ENCODE measurements at regions not wholly inside any gene's neighbourhood (a gene's known extent, or its start where the extent isn't known, plus 50 kb on each side); places are given as distances from the start of the nearest gene placed in this dataset.

DNA sequence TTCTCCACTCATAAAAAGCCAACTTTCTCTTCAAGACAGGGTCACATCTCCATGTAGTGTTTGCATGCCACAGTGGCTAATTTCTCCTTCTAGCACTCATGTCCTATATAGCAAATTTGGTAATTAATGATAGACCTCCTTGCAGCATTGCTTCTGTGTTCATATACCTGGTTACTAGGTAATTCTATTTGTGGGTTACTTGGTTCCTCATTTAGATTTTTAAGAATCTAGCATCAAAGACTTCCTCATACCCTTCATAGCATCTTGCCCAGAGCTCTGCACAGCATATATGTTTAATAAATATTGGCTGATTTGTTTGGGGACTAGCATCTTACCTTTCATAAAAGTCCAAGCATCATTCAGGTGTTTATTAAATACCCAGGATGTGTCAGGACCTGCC lies 152.1 kb downstream of the DUSP6 start:
- Mint-ChIP-seq H3K4me1 (peaks cover 3% of the 10 kb centered on the region), H3K9me3 (peaks cover 0 to 4% (median 0%) of the 10 kb centered on the region in 7 donors), H3K27me3 (ENCODE audit: low read depth in 3 of 3) (peaks cover 0 to 1% (median 0%) of the 10 kb centered on the region in 3 donors), H3K36me3 (no peaks in the 10 kb centered on the region), H3K4me3 (no peak overlapping the region), H3K27ac (peak overlapping the region in 2 of 7 donors; percentile 35 to 55)
- no peak overlapping the region for H3K27ac ChIP-seq (ENCODE audit: low read depth in 1 of 2, low read length in 2 of 2)
- no peaks in the 10 kb centered on the region for H3K27me3 ChIP-seq (ENCODE audit: control insufficient read depth in 2 of 2, insufficient read depth in 2 of 2, low read length in 2 of 2)
- no peaks in the 10 kb centered on the region for H3K79me2 ChIP-seq (ENCODE audit: insufficient read depth, low read length)
- H3K9ac ChIP-seq (ENCODE audit: insufficient read depth, low read length, poor library complexity, severe bottlenecking): no peak overlapping the region
- intact Hi-C loops (cut with micrococcal nuclease): no loop called here
- no peaks in the 10 kb centered on the region for H3K36me3 ChIP-seq (replicated peaks in 1 of 2; ENCODE audit: control insufficient read depth in 1 of 2, insufficient read depth in 2 of 2, low read length in 2 of 2)
- no peak overlapping the region for H3K4me2 ChIP-seq (replicated peaks; ENCODE audit: extremely low read depth, low read length, poor library complexity, severe bottlenecking)
- H2AFZ ChIP-seq (ENCODE audit: insufficient read depth, low read depth, low read length, poor library complexity, severe bottlenecking): no peak overlapping the region
- TF ChIP-seq, protein P1, sequence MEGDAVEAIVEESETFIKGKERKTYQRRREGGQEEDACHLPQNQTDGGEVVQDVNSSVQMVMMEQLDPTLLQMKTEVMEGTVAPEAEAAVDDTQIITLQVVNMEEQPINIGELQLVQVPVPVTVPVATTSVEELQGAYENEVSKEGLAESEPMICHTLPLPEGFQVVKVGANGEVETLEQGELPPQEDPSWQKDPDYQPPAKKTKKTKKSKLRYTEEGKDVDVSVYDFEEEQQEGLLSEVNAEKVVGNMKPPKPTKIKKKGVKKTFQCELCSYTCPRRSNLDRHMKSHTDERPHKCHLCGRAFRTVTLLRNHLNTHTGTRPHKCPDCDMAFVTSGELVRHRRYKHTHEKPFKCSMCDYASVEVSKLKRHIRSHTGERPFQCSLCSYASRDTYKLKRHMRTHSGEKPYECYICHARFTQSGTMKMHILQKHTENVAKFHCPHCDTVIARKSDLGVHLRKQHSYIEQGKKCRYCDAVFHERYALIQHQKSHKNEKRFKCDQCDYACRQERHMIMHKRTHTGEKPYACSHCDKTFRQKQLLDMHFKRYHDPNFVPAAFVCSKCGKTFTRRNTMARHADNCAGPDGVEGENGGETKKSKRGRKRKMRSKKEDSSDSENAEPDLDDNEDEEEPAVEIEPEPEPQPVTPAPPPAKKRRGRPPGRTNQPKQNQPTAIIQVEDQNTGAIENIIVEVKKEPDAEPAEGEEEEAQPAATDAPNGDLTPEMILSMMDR (IDR thresholded peaks at IDR 0.05): no peak
- no peaks in the 10 kb centered on the region for H3K4me1 ChIP-seq (ENCODE audit: control insufficient read depth in 1 of 2, insufficient read depth in 2 of 2, low read length in 2 of 2)
- H4K20me1 ChIP-seq (ENCODE audit: insufficient read depth, low read length): no peaks in the 10 kb centered on the region
- H3K4me3 ChIP-seq (replicated peaks in 1 of 3; ENCODE audit: low read depth in 2 of 3, low read length in 3 of 3): no peak overlapping the region
- no peaks in the 10 kb centered on the region for H3K9me3 ChIP-seq (replicated peaks in 1 of 2; ENCODE audit: control insufficient read depth in 1 of 2, insufficient read depth in 1 of 2, low read length in 2 of 2)
- no peak for DNase-seq

DNA sequence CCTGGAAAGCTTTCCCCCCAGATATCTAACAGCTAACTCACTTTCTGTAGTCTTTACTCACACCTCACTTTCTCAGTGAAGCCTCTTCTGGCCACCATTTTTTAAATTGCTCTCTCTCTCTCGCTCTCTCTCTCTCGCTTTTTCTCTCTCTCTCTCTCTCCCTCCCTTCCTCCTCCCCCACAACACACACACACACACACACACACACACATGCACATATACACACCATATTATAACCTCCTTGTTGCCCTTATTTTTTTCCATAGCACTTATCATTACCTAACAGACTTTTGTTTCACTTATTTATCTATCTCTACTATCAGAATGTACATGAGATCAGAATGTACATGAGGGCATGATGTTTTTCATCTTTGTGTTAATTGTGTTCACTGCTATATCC lies 156.8 kb downstream of the DUSP6 start:
- H3K9ac ChIP-seq (ENCODE audit: insufficient read depth, low read length, poor library complexity, severe bottlenecking): no peak overlapping the region
- no peak overlapping the region for H3K4me2 ChIP-seq (replicated peaks; ENCODE audit: extremely low read depth, low read length, poor library complexity, severe bottlenecking)
- Mint-ChIP-seq H3K4me3 (no peak overlapping the region), H3K36me3 (no peaks in the 10 kb centered on the region), H3K9me3 (peaks cover 0 to 8% (median 4%) of the 10 kb centered on the region in 7 donors), H3K27ac (no peak overlapping the region), H3K4me1 (peaks cover 6% of the 10 kb centered on the region), H3K27me3 (ENCODE audit: low read depth in 3 of 3) (no peaks in the 10 kb centered on the region)
- DNase-seq: no peak
- H3K79me2 ChIP-seq (ENCODE audit: insufficient read depth, low read length): no peaks in the 10 kb centered on the region
- WGBS (ENCODE audit: insufficient coverage): 86% methylated on average over 1 of the region's 2 CpGs
- no peak overlapping the region for H3K4me3 ChIP-seq (replicated peaks in 1 of 3; ENCODE audit: low read depth in 2 of 3, low read length in 3 of 3)
- H2AFZ ChIP-seq (ENCODE audit: insufficient read depth, low read depth, low read length, poor library complexity, severe bottlenecking): peak overlapping the region; percentile 15
- TF ChIP-seq, protein P1 (IDR thresholded peaks at IDR 0.05): no peak
- intact Hi-C loops (cut with micrococcal nuclease): loop anchor here in 1 of 2 donors (10.0 kb wide), 1 partner anchor 51 kb away; no protein-coding TSS in a partner anchor
- H3K27ac ChIP-seq (ENCODE audit: low read depth in 1 of 2, low read length in 2 of 2): no peak overlapping the region
- no peaks in the 10 kb centered on the region for H3K4me1 ChIP-seq (ENCODE audit: control insufficient read depth in 1 of 2, insufficient read depth in 2 of 2, low read length in 2 of 2)
- H4K20me1 ChIP-seq (ENCODE audit: insufficient read depth, low read length): no peaks in the 10 kb centered on the region
- no peaks in the 10 kb centered on the region for H3K27me3 ChIP-seq (ENCODE audit: control insufficient read depth in 2 of 2, insufficient read depth in 2 of 2, low read length in 2 of 2)
- H3K36me3 ChIP-seq (replicated peaks in 1 of 2; ENCODE audit: control insufficient read depth in 1 of 2, insufficient read depth in 2 of 2, low read length in 2 of 2): no peaks in the 10 kb centered on the region
- peaks cover 1 to 4% of the 10 kb centered on the region in 2 donors for H3K9me3 ChIP-seq (replicated peaks in 1 of 2; ENCODE audit: control insufficient read depth in 1 of 2, insufficient read depth in 1 of 2, low read length in 2 of 2)

Measured in CD14-positive monocyte (primary cell).